ENCODE measurements at regions not wholly inside any gene's neighbourhood (a gene's known extent, or its start where the extent isn't known, plus 50 kb on each side); places are given as distances from the start of the nearest gene placed in this dataset.
A peak's percentile ranks its signal among the peaks of the same experiment; 100 is the strongest.

- WGBS, 2 experiments (ENCODE audit: insufficient coverage in 2 of 2), result 40% methylated on average over 1 of the region's 3 CpGs; no CpG with 5 or more reads in 1 of the 2 experiments
- no peaks in the 10 kb centered on the region for H3K4me1 ChIP-seq (ENCODE audit: control insufficient read depth, insufficient read depth, low read length, poor library complexity, severe bottlenecking)
- no peaks in the 10 kb centered on the region for H3K36me3 ChIP-seq (ENCODE audit: control insufficient read depth, insufficient read depth, low read length)
- no peak overlapping the region for H3K4me3 ChIP-seq (ENCODE audit: extremely low read depth, insufficient read depth, low read length, poor library complexity, severe bottlenecking)
- H3K27ac ChIP-seq (ENCODE audit: low read depth, low read length, severe bottlenecking), result no peak overlapping the region
- H3K9me3 ChIP-seq (ENCODE audit: control insufficient read depth, low read length), result no peaks in the 10 kb centered on the region
Measured at GRCh38 chr14:86491743-86492142, 961.8 kb downstream of the FLRT2 start.

DNA sequence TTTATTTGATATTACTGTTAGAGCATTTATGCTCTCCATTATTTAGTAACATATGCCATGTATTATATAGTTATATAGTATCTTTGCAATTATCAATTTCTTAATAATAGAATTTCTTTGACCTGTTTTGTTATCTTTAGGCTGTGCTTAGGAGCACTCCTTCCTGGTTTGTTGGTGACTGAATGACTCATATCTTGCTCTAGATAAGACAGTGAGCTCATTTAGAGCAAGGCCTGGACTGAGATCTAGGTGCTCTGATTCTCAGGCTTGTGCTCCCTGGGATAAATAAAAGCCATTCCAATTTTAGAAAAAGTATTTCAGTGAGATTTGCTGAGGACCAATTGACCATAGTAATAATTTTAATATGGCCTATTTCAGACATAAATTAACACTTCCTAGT, 951.2 kb downstream of the FLRT2 start:
- Histone ChIP-seq H3K4me3 (ENCODE audit: extremely low read depth, insufficient read depth, low read length, poor library complexity, severe bottlenecking) (no peak overlapping the region), H3K9me3 (ENCODE audit: control insufficient read depth, low read length) (no peaks in the 10 kb centered on the region), H3K4me1 (ENCODE audit: control insufficient read depth, insufficient read depth, low read length, poor library complexity, severe bottlenecking) (peaks cover 12% of the 10 kb centered on the region), H3K27ac (ENCODE audit: low read depth, low read length, severe bottlenecking) (peak overlapping the region; percentile 25), H3K36me3 (ENCODE audit: control insufficient read depth, insufficient read depth, low read length) (no peaks in the 10 kb centered on the region)

DNA sequence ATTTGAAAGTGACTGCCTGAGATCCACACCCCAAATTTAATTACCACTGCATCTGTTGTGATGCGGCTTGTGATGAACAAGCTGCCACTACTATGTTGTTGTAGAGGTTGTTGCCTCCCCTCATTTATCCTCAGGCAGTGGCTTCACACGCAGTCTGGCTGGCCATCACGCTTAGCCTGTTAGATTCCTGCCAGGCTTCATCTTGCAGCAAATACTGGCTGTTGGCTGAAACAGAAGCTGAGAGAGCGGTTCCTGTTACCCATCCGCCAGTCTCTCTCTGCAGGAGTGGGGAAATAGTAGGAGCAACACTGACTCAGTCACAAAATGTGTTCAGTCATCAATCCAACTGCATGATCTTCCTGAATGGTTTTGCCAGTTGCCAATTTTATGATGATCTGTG, 934.4 kb downstream of the FLRT2 start:
- no peak overlapping the region for H3K27ac ChIP-seq (ENCODE audit: low read depth, low read length, severe bottlenecking)
- no peaks in the 10 kb centered on the region for H3K36me3 ChIP-seq (ENCODE audit: control insufficient read depth, insufficient read depth, low read length)
- H3K4me3 ChIP-seq (ENCODE audit: extremely low read depth, insufficient read depth, low read length, poor library complexity, severe bottlenecking), result no peak overlapping the region
- 73 to 75% methylated on average over 3 to 4 of the region's 5 CpGs for WGBS, 2 experiments (ENCODE audit: insufficient coverage in 2 of 2)
- no peaks in the 10 kb centered on the region for H3K9me3 ChIP-seq (ENCODE audit: control insufficient read depth, low read length)
- H3K4me1 ChIP-seq (ENCODE audit: control insufficient read depth, insufficient read depth, low read length, poor library complexity, severe bottlenecking), result no peaks in the 10 kb centered on the region

GRCh38 chr14:86462193-86462753, 932.3 kb downstream of the FLRT2 start:
- Histone ChIP-seq H3K9me3 (ENCODE audit: control insufficient read depth, low read length) (no peaks in the 10 kb centered on the region), H3K27ac (ENCODE audit: low read depth, low read length, severe bottlenecking) (no peak overlapping the region), H3K36me3 (ENCODE audit: control insufficient read depth, insufficient read depth, low read length) (no peaks in the 10 kb centered on the region), H3K4me3 (ENCODE audit: extremely low read depth, insufficient read depth, low read length, poor library complexity, severe bottlenecking) (no peak overlapping the region), H3K4me1 (ENCODE audit: control insufficient read depth, insufficient read depth, low read length, poor library complexity, severe bottlenecking) (no peaks in the 10 kb centered on the region)
- WGBS, 2 experiments (ENCODE audit: insufficient coverage in 2 of 2), result no CpG with 5 or more reads among the region's 1 CpG

- no peaks in the 10 kb centered on the region for H3K9me3 ChIP-seq (ENCODE audit: control insufficient read depth, low read length)
- WGBS, 2 experiments (ENCODE audit: insufficient coverage in 2 of 2), result no CpG with 5 or more reads among the region's 2 CpGs
Measured at GRCh38 chr14:86457481-86458135, 927.7 kb downstream of the FLRT2 start.

GRCh38 chr14:86450085-86450484, 920.1 kb downstream of the FLRT2 start:
- Histone ChIP-seq H3K4me3 (ENCODE audit: extremely low read depth, insufficient read depth, low read length, poor library complexity, severe bottlenecking) (no peak overlapping the region), H3K9me3 (ENCODE audit: control insufficient read depth, low read length) (no peaks in the 10 kb centered on the region), H3K27ac (ENCODE audit: low read depth, low read length, severe bottlenecking) (no peak overlapping the region), H3K36me3 (ENCODE audit: control insufficient read depth, insufficient read depth, low read length) (no peaks in the 10 kb centered on the region), H3K4me1 (ENCODE audit: control insufficient read depth, insufficient read depth, low read length, poor library complexity, severe bottlenecking) (no peaks in the 10 kb centered on the region)
- WGBS, 2 experiments (ENCODE audit: insufficient coverage in 2 of 2), result no CpG with 5 or more reads among the region's 1 CpG

More at GRCh38 chr14:86457481-86458135, 927.7 kb downstream of the FLRT2 start:
- Histone ChIP-seq H3K4me1 (ENCODE audit: control insufficient read depth, insufficient read depth, low read length, poor library complexity, severe bottlenecking) (no peaks in the 10 kb centered on the region), H3K27ac (ENCODE audit: low read depth, low read length, severe bottlenecking) (no peak overlapping the region), H3K36me3 (ENCODE audit: control insufficient read depth, insufficient read depth, low read length) (no peaks in the 10 kb centered on the region), H3K4me3 (ENCODE audit: extremely low read depth, insufficient read depth, low read length, poor library complexity, severe bottlenecking) (no peak overlapping the region)

GRCh38 chr14:86442135-86442534, 912.2 kb downstream of the FLRT2 start:
- no peak overlapping the region for H3K4me3 ChIP-seq (ENCODE audit: extremely low read depth, insufficient read depth, low read length, poor library complexity, severe bottlenecking)
- H3K9me3 ChIP-seq (ENCODE audit: control insufficient read depth, low read length), result no peaks in the 10 kb centered on the region
- H3K36me3 ChIP-seq (ENCODE audit: control insufficient read depth, insufficient read depth, low read length), result no peaks in the 10 kb centered on the region
- H3K4me1 ChIP-seq (ENCODE audit: control insufficient read depth, insufficient read depth, low read length, poor library complexity, severe bottlenecking), result no peaks in the 10 kb centered on the region
- 93 to 99% methylated on average over 7 to 8 of the region's 8 CpGs for WGBS, 2 experiments (ENCODE audit: insufficient coverage in 2 of 2)
- no peak overlapping the region for H3K27ac ChIP-seq (ENCODE audit: low read depth, low read length, severe bottlenecking)

GRCh38 chr14:86430853-86431252, 900.9 kb downstream of the FLRT2 start:
- Histone ChIP-seq H3K36me3 (ENCODE audit: control insufficient read depth, insufficient read depth, low read length) (no peaks in the 10 kb centered on the region), H3K4me3 (ENCODE audit: extremely low read depth, insufficient read depth, low read length, poor library complexity, severe bottlenecking) (no peak overlapping the region), H3K4me1 (ENCODE audit: control insufficient read depth, insufficient read depth, low read length, poor library complexity, severe bottlenecking) (no peaks in the 10 kb centered on the region), H3K9me3 (ENCODE audit: control insufficient read depth, low read length) (no peaks in the 10 kb centered on the region), H3K27ac (ENCODE audit: low read depth, low read length, severe bottlenecking) (no peak overlapping the region)
- WGBS, 2 experiments (ENCODE audit: insufficient coverage in 2 of 2), result 91 to 93% methylated on average over 4 to 5 of the region's 7 CpGs

- Histone ChIP-seq H3K36me3 (ENCODE audit: control insufficient read depth, insufficient read depth, low read length) (no peaks in the 10 kb centered on the region), H3K9me3 (ENCODE audit: control insufficient read depth, low read length) (no peaks in the 10 kb centered on the region), H3K4me1 (ENCODE audit: control insufficient read depth, insufficient read depth, low read length, poor library complexity, severe bottlenecking) (no peaks in the 10 kb centered on the region), H3K4me3 (ENCODE audit: extremely low read depth, insufficient read depth, low read length, poor library complexity, severe bottlenecking) (no peak overlapping the region), H3K27ac (ENCODE audit: low read depth, low read length, severe bottlenecking) (no peak overlapping the region)
- 100% methylated on average over 1 of the region's 2 CpGs; no CpG with 5 or more reads in 1 of the 2 experiments for WGBS, 2 experiments (ENCODE audit: insufficient coverage in 2 of 2)
Measured at GRCh38 chr14:86423214-86423613, 893.3 kb downstream of the FLRT2 start.

GRCh38 chr14:86420131-86420530, 890.2 kb downstream of the FLRT2 start:
- H3K9me3 ChIP-seq (ENCODE audit: control insufficient read depth, low read length), result no peaks in the 10 kb centered on the region
- no peak overlapping the region for H3K4me3 ChIP-seq (ENCODE audit: extremely low read depth, insufficient read depth, low read length, poor library complexity, severe bottlenecking)
- H3K36me3 ChIP-seq (ENCODE audit: control insufficient read depth, insufficient read depth, low read length), result no peaks in the 10 kb centered on the region
- H3K4me1 ChIP-seq (ENCODE audit: control insufficient read depth, insufficient read depth, low read length, poor library complexity, severe bottlenecking), result no peaks in the 10 kb centered on the region
- no peak overlapping the region for H3K27ac ChIP-seq (ENCODE audit: low read depth, low read length, severe bottlenecking)

- no peaks in the 10 kb centered on the region for H3K9me3 ChIP-seq (ENCODE audit: control insufficient read depth, low read length)
- H3K36me3 ChIP-seq (ENCODE audit: control insufficient read depth, insufficient read depth, low read length), result no peaks in the 10 kb centered on the region
- H3K27ac ChIP-seq (ENCODE audit: low read depth, low read length, severe bottlenecking), result no peak overlapping the region
- no CpG with 5 or more reads among the region's 1 CpG for WGBS, 2 experiments (ENCODE audit: insufficient coverage in 2 of 2)
- no peaks in the 10 kb centered on the region for H3K4me1 ChIP-seq (ENCODE audit: control insufficient read depth, insufficient read depth, low read length, poor library complexity, severe bottlenecking)
- H3K4me3 ChIP-seq (ENCODE audit: extremely low read depth, insufficient read depth, low read length, poor library complexity, severe bottlenecking), result no peak overlapping the region
Measured at GRCh38 chr14:86414146-86414545, 884.2 kb downstream of the FLRT2 start.
